ENCODE measurements at regions not wholly inside any gene's neighbourhood (a gene's known extent, or its start where the extent isn't known, plus 50 kb on each side); places are given as distances from the start of the nearest gene placed in this dataset.
"Not testable (repeated sequence)": the region's sequence is repeated elsewhere in the genome, so short reads cannot be mapped to it uniquely, and the experiment has no call there.

DNA sequence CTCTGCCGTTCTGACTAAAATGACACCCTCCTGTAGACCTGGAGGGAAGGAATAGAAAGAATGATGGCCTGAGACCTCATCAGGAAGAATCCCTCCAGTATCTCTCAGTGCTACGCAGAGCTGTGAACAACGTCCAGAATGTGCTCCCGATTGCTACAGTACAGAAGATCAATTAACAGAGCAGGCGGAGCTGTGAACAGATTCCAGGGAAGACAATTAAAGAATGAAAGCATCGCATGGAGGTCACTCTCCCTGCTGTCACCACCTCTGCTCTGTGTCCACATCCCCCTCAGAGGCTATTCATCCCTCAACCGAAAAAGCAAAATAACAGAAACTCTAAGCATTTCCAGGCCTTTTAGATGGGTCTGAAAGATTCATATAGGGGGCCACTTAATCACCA is 481.0 kb downstream of the EIPR1 start:
- Mint-ChIP-seq H3K36me3 (ENCODE audit: insufficient read depth) (no peaks in the 10 kb centered on the region), H3K27me3 (peaks cover 3% of the 10 kb centered on the region), H3K27ac (no peak overlapping the region), H3K9me3 (ENCODE audit: low read depth) (no peaks in the 10 kb centered on the region), H3K4me3 (ENCODE audit: low read depth) (no peak overlapping the region), H3K4me1 (ENCODE audit: low read depth) (peaks cover 3% of the 10 kb centered on the region)
- no peak for DNase-seq (ENCODE audit: low spot score, unreplicated experiment)
- TF ChIP-seq, protein P1, sequence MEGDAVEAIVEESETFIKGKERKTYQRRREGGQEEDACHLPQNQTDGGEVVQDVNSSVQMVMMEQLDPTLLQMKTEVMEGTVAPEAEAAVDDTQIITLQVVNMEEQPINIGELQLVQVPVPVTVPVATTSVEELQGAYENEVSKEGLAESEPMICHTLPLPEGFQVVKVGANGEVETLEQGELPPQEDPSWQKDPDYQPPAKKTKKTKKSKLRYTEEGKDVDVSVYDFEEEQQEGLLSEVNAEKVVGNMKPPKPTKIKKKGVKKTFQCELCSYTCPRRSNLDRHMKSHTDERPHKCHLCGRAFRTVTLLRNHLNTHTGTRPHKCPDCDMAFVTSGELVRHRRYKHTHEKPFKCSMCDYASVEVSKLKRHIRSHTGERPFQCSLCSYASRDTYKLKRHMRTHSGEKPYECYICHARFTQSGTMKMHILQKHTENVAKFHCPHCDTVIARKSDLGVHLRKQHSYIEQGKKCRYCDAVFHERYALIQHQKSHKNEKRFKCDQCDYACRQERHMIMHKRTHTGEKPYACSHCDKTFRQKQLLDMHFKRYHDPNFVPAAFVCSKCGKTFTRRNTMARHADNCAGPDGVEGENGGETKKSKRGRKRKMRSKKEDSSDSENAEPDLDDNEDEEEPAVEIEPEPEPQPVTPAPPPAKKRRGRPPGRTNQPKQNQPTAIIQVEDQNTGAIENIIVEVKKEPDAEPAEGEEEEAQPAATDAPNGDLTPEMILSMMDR (IDR thresholded peaks at IDR 0.05; ENCODE audit: unreplicated experiment) = no peak

DNA sequence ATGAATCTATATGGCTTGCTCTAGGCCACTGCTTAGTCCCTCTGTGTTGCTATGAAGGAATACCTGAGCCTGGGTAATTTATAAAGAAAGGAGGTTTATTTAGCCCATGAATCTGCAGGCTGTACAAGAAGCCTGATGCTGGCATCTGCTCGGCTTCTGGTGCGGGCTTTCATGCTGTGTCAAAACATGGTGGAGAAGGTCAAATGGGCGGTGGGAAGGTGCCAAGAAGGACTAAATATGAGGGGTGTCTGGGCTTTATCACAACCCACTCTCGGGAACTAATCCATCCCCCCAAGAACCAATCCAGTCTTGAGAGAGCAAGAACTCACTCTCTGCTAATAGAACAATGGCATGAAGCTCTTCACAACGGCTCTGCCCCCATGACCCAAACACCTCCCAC is 481.6 kb downstream of the EIPR1 start:
- H3K4me3 Mint-ChIP-seq (ENCODE audit: low read depth) = no peak overlapping the region
- no peaks in the 10 kb centered on the region for H3K9me3 Mint-ChIP-seq (ENCODE audit: low read depth)
- no peaks in the 10 kb centered on the region for H3K4me1 Mint-ChIP-seq (ENCODE audit: low read depth)
- H3K36me3 Mint-ChIP-seq (ENCODE audit: insufficient read depth) = no peaks in the 10 kb centered on the region
- H3K27ac Mint-ChIP-seq = no peak overlapping the region
- DNase-seq (ENCODE audit: low spot score, unreplicated experiment) = no peak
- TF ChIP-seq, protein P1 (IDR thresholded peaks at IDR 0.05; ENCODE audit: unreplicated experiment) = no peak
- H3K27me3 Mint-ChIP-seq = no peaks in the 10 kb centered on the region

DNA sequence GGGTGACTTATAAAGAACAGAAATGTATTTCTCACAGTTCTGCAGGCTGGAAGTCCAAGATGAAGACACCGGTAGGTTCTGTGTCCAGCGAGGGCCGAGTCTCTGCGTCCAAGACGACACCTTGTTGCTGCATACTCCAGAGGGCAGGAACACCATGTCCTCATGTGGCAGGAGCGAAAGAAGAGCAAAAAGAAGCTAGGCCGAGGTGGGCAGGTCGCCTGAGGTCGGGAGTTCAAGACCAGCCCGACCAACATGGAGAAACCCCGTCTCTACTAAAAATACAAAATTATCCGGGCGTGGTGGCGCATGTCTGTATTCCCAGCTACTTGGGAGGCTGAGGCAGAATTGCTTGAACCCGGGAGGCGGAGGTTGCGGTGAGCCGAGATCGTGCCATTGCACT is 483.6 kb downstream of the EIPR1 start:
- not testable (repeated sequence) for H3K9me3 Mint-ChIP-seq (ENCODE audit: low read depth); H3K4me1 Mint-ChIP-seq (ENCODE audit: low read depth); H3K27ac Mint-ChIP-seq; DNase-seq (ENCODE audit: low spot score, unreplicated experiment); H3K36me3 Mint-ChIP-seq (ENCODE audit: insufficient read depth); H3K27me3 Mint-ChIP-seq; H3K4me3 Mint-ChIP-seq (ENCODE audit: low read depth)

DNA sequence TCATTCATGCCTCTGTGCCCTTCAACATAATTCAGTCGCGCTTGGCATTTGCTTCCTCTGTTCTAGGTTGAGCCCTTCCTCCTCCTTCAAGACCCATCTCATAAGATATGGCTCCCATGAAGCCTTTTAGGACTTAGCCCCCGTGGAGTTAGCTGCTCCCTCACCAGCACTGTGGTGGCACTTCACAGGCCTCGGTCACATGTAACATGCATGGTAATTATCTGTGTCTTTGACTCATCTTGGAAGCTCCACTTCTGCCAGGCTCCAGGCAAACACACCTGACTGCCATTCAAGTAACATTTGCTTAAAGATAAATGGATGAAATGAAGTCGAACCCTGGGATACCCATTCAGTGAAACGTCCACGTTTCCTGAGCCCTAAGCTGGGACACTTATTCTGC is 484.7 kb downstream of the EIPR1 start:
- no peaks in the 10 kb centered on the region for H3K4me1 Mint-ChIP-seq (ENCODE audit: low read depth)
- no peak for DNase-seq (ENCODE audit: low spot score, unreplicated experiment)
- no peak overlapping the region for H3K27ac Mint-ChIP-seq
- H3K4me3 Mint-ChIP-seq (ENCODE audit: low read depth) = no peak overlapping the region
- no peaks in the 10 kb centered on the region for H3K9me3 Mint-ChIP-seq (ENCODE audit: low read depth)
- no peaks in the 10 kb centered on the region for H3K36me3 Mint-ChIP-seq (ENCODE audit: insufficient read depth)
- H3K27me3 Mint-ChIP-seq = peaks cover 4% of the 10 kb centered on the region
- TF ChIP-seq, protein P1 (IDR thresholded peaks at IDR 0.05; ENCODE audit: unreplicated experiment) = no peak

DNA sequence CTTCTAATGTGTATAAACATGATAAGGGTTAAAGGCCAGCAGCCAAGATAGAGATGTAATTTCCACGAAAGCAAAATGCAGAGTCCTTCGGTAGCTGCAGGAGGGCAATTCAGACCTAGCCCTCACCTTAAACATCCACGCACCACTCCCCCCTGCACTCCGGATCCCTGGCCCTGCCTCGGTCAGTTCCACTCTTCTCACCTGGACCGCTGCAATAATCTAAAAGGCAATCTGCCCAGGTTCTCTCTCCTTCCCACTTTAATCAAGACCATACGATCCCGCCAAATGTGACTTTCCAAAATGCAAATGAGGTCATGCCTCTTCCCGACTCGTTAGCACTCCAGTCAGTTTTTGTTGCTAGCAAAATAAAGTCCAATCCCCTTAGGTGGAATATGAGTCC is 485.2 kb downstream of the EIPR1 start:
- Mint-ChIP-seq H3K27ac (no peak overlapping the region), H3K4me3 (ENCODE audit: low read depth) (no peak overlapping the region), H3K36me3 (ENCODE audit: insufficient read depth) (no peaks in the 10 kb centered on the region), H3K27me3 (peaks cover 4% of the 10 kb centered on the region), H3K9me3 (ENCODE audit: low read depth) (no peaks in the 10 kb centered on the region), H3K4me1 (ENCODE audit: low read depth) (no peaks in the 10 kb centered on the region)
- DNase-seq (ENCODE audit: low spot score, unreplicated experiment) = no peak
- TF ChIP-seq, protein P1 (IDR thresholded peaks at IDR 0.05; ENCODE audit: unreplicated experiment) = no peak

DNA sequence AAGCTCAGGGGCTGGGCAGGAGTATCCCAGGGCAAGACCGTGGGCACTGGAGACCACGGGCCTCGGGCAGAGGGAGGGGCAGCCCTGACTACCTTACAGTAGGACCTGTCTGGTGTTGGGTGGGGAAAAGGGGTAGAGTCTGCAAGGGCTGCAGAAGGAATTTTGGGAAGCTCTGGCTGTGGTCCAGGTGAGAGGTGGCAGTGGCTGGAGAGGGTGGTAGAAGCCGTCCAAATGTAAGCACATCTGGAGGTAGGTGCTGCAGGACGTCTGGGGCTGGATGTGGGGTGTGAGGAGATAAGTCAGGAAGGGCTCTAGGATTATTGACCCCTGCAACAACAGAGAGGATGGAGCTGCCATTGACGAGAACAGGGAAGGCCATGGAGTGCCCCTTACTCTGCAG is 486.7 kb downstream of the EIPR1 start:
- H3K4me1 Mint-ChIP-seq (ENCODE audit: low read depth) = no peaks in the 10 kb centered on the region
- H3K27me3 Mint-ChIP-seq = peaks cover 6% of the 10 kb centered on the region
- H3K36me3 Mint-ChIP-seq (ENCODE audit: insufficient read depth) = no peaks in the 10 kb centered on the region
- H3K4me3 Mint-ChIP-seq (ENCODE audit: low read depth) = no peak overlapping the region
- H3K9me3 Mint-ChIP-seq (ENCODE audit: low read depth) = no peaks in the 10 kb centered on the region
- H3K27ac Mint-ChIP-seq = no peak overlapping the region
- no peak for DNase-seq (ENCODE audit: low spot score, unreplicated experiment)
- TF ChIP-seq, protein P1 (IDR thresholded peaks at IDR 0.05; ENCODE audit: unreplicated experiment) = no peak

Measured in progenitor cell of endocrine pancreas (in vitro differentiated cells).